ENCODE measurements at regions not wholly inside any gene's neighbourhood (a gene's known extent, or its start where the extent isn't known, plus 50 kb on each side); places are given as distances from the start of the nearest gene placed in this dataset.

GRCh38 chr12:95415451-95415850 is 58.5 kb upstream of the METAP2 start:
- Mint-ChIP-seq H3K9me3 (no peaks in the 10 kb centered on the region), H3K36me3 (ENCODE audit: low read depth) (no peaks in the 10 kb centered on the region), H3K27me3 (ENCODE audit: low read depth) (no peaks in the 10 kb centered on the region), H3K4me3 (no peak overlapping the region), H3K4me1 (ENCODE audit: low read depth) (no peaks in the 10 kb centered on the region), H3K27ac (no peak overlapping the region)
- no peak for DNase-seq
- CTCF ChIA-PET, result interaction anchor here (0.6 to 0.7 kb wide), 2 partner anchors 119 to 742 kb away, joined by 3 to 4 read pairs; no protein-coding TSS in a partner anchor
- intact Hi-C loops (cut with micrococcal nuclease), result no loop called here

DNA sequence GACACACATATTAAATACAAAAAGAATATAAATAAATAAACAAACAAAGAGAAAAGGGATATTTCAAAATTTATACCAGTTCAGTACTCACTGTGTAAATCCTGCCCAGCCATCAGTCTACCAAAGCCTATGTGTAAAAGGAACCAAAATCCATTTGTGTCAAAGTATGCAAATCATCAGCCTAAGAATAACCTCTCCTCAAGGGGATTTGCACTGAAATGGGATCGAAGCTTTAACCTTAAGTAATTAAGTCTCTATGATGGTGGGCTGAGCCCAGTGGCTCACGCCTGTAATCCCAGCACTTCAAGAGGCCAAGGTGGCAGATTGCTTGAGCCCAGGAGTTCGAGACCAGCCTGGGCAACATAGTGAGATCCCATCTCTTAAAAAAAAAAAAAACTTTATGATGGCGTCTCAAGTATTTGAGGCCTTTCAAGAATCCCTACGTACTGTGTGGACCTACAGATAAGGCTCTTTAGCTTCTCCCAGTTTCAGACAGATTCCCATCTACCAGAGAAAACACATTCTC is 57.8 kb upstream of the METAP2 start:
- intact Hi-C loops (cut with micrococcal nuclease), result no loop called here
- H3K9me3 Mint-ChIP-seq, result no peaks in the 10 kb centered on the region
- H3K4me1 Mint-ChIP-seq (ENCODE audit: low read depth), result no peaks in the 10 kb centered on the region
- no peaks in the 10 kb centered on the region for H3K36me3 Mint-ChIP-seq (ENCODE audit: low read depth)
- no peak overlapping the region for H3K27ac Mint-ChIP-seq
- H3K27me3 Mint-ChIP-seq (ENCODE audit: low read depth), result no peaks in the 10 kb centered on the region
- no peak for DNase-seq
- CTCF ChIA-PET, result no interaction called here
- H3K4me3 Mint-ChIP-seq, result no peak overlapping the region

GRCh38 chr12:95417372-95417771 is 56.6 kb upstream of the METAP2 start:
- DNase-seq, result no peak
- intact Hi-C loops (cut with micrococcal nuclease), result no loop called here
- no peaks in the 10 kb centered on the region for H3K9me3 Mint-ChIP-seq
- H3K4me1 Mint-ChIP-seq (ENCODE audit: low read depth), result no peaks in the 10 kb centered on the region
- H3K27ac Mint-ChIP-seq, result no peak overlapping the region
- H3K27me3 Mint-ChIP-seq (ENCODE audit: low read depth), result no peaks in the 10 kb centered on the region
- CTCF ChIA-PET, result no interaction called here
- no peaks in the 10 kb centered on the region for H3K36me3 Mint-ChIP-seq (ENCODE audit: low read depth)
- H3K4me3 Mint-ChIP-seq, result no peak overlapping the region

- Mint-ChIP-seq H3K4me3 (no peak overlapping the region), H3K27ac (no peak overlapping the region), H3K9me3 (no peaks in the 10 kb centered on the region), H3K36me3 (ENCODE audit: low read depth) (no peaks in the 10 kb centered on the region), H3K27me3 (ENCODE audit: low read depth) (no peaks in the 10 kb centered on the region), H3K4me1 (ENCODE audit: low read depth) (no peaks in the 10 kb centered on the region)
- DNase-seq, result no peak
- CTCF ChIA-PET, result interaction anchor here (0.6 kb wide), 1 partner anchor 54 kb away, joined by 3 read pairs; no protein-coding TSS in a partner anchor
- intact Hi-C loops (cut with micrococcal nuclease), result no loop called here
Observed at GRCh38 chr12:95418142-95418541, 55.8 kb upstream of the METAP2 start.
